Mesenchymal stem cell (in vitro differentiated cells and primary cell): ENCODE measurements at regions not wholly inside any gene's neighbourhood (a gene's known extent, or its start where the extent isn't known, plus 50 kb on each side); places are given as distances from the start of the nearest gene placed in this dataset.

Experiments
- DNase-seq: peaks from one replicate; pipeline ENCODE4 v3.0.0-alpha.2; 2013
- H2AFZ ChIP-seq: one replicate; pipeline ENCODE4 v1.6.1; 2013; ENCODE audit warnings: low read depth, mild to moderate bottlenecking, control low read depth, inconsistent platforms, low read length, moderate library complexity
- H2AK5ac ChIP-seq: 2 replicates; pipeline ENCODE4 v1.6.1; 2013; ENCODE audit warnings: low read length, moderate library complexity, mild to moderate bottlenecking, inconsistent platforms; ENCODE audit not compliant: severe bottlenecking
- H2BK120ac ChIP-seq: one replicate; pipeline ENCODE4 v1.6.1; 2013; ENCODE audit warnings: low read depth, mild to moderate bottlenecking, inconsistent platforms, low read length, moderate library complexity
- H2BK12ac ChIP-seq, 2 experiments: one replicate each; pipeline ENCODE4 v1.6.1; 2013; ENCODE audit warnings: inconsistent platforms in 2 of 2, low read length in 2 of 2, mild to moderate bottlenecking in 2 of 2, moderate library complexity in 2 of 2, control low read depth in 1 of 2
- H2BK15ac ChIP-seq: one replicate; pipeline ENCODE4 v1.6.1; 2013; ENCODE audit warnings: mild to moderate bottlenecking, low read depth, inconsistent platforms; ENCODE audit not compliant: poor library complexity, severe bottlenecking
- H2BK5ac ChIP-seq: 2 replicates; pipeline ENCODE4 v1.6.1; 2013; ENCODE audit warnings: low read depth, mild to moderate bottlenecking, low read length, control low read depth, inconsistent platforms; ENCODE audit not compliant: poor library complexity, severe bottlenecking
- H3K14ac ChIP-seq, 2 experiments: one replicate each; pipeline ENCODE4 v1.6.1; 2013; ENCODE audit warnings: inconsistent platforms in 2 of 2, low read length in 2 of 2, control low read depth in 1 of 2, mild to moderate bottlenecking in 1 of 2, moderate library complexity in 1 of 2
- H3K18ac ChIP-seq, 2 experiments: one replicate each; pipeline ENCODE4 v1.6.1; 2013; ENCODE audit warnings: inconsistent platforms in 2 of 2, low read length in 2 of 2, control low read depth in 1 of 2, low read depth in 1 of 2, mild to moderate bottlenecking in 1 of 2
- H3K23ac ChIP-seq, 2 experiments: one replicate each; pipeline ENCODE4 v1.6.1; 2013; ENCODE audit warnings: inconsistent platforms in 2 of 2, low read length in 2 of 2, mild to moderate bottlenecking in 2 of 2, moderate library complexity in 2 of 2, control low read depth in 1 of 2
- H3K27ac ChIP-seq: 2 replicates; pipeline ENCODE4 v1.5.1; 2013; ENCODE audit warnings: mild to moderate bottlenecking, moderate library complexity, low read length, control low read depth, inconsistent platforms; ENCODE audit not compliant: poor library complexity, severe bottlenecking
- H3K27me3 ChIP-seq, 2 experiments: 2 replicates each; pipeline versions ENCODE4 v1.6.1 to v1.7.0; 2013; ENCODE audit warnings: low read length in 2 of 2, mild to moderate bottlenecking in 2 of 2, moderate library complexity in 2 of 2, control low read depth in 1 of 2, inconsistent platforms in 1 of 2; ENCODE audit not compliant: control insufficient read depth in 1 of 2, insufficient read depth in 1 of 2
- H3K36me3 ChIP-seq, 2 experiments: 2 replicates each; pipeline versions ENCODE4 v1.6.1 to v1.7.0; 2013; ENCODE audit warnings: low read length in 2 of 2, control low read depth in 1 of 2, inconsistent platforms in 1 of 2, low read depth in 1 of 2, mild to moderate bottlenecking in 1 of 2; ENCODE audit not compliant: insufficient read depth in 2 of 2, control insufficient read depth in 1 of 2
- H3K4ac ChIP-seq, 2 experiments: one replicate each; pipeline ENCODE4 v1.6.1; 2013; ENCODE audit warnings: inconsistent platforms in 2 of 2, low read length in 2 of 2, mild to moderate bottlenecking in 2 of 2, moderate library complexity in 2 of 2, control low read depth in 1 of 2, low read depth in 1 of 2
- H3K4me1 ChIP-seq: 2 replicates; pipeline ENCODE4 v1.6.1; 2013; ENCODE audit warnings: low read depth, low read length, control low read depth; ENCODE audit not compliant: control insufficient read depth, insufficient read depth
- H3K4me2 ChIP-seq: 2 replicates; pipeline ENCODE4 v1.6.1; 2013; ENCODE audit warnings: low read length, mild to moderate bottlenecking, inconsistent platforms; ENCODE audit not compliant: poor library complexity, severe bottlenecking
- H3K4me3 ChIP-seq, 2 experiments: 2 replicates each; pipeline versions ENCODE4 v1.5.1 to v1.7.0; 2013; ENCODE audit warnings: low read length in 2 of 2, mild to moderate bottlenecking in 2 of 2, control low read depth in 1 of 2, low read depth in 1 of 2; ENCODE audit not compliant: insufficient read depth in 1 of 2
- H3K79me1 ChIP-seq: replicated peaks from 2 replicates; pipeline ENCODE4 v1.6.1; 2013; ENCODE audit warnings: mild to moderate bottlenecking, control low read depth, low read length, inconsistent platforms; ENCODE audit not compliant: poor library complexity, severe bottlenecking
- H3K9ac ChIP-seq: 2 replicates; pipeline ENCODE4 v1.7.0; 2013; ENCODE audit warnings: mild to moderate bottlenecking, low read length, moderate library complexity
- H3K9me3 ChIP-seq: 2 replicates; pipeline ENCODE4 v1.7.0; 2013; ENCODE audit warnings: mild to moderate bottlenecking, low read length; ENCODE audit not compliant: control insufficient read depth
- H4K8ac ChIP-seq: one replicate; pipeline ENCODE4 v1.6.1; 2013; ENCODE audit warnings: inconsistent platforms, mild to moderate bottlenecking, low read length, moderate library complexity
- H4K91ac ChIP-seq: one replicate; pipeline ENCODE4 v1.6.1; 2013; ENCODE audit warnings: mild to moderate bottlenecking, low read length, inconsistent platforms
- WGBS: methylation state at CpG from one replicate; pipeline ENCODE4 v1.1.7; 2013; ENCODE audit warnings: mixed read lengths; 5-methylcytosine and 5-hydroxymethylcytosine counted together

GRCh38 chr13:75145927-75146326 lies 336.0 kb downstream of the TBC1D4 start:
- no peak overlapping the region for H2BK120ac ChIP-seq
- H4K91ac ChIP-seq = no peak overlapping the region
- no peak overlapping the region for H3K27ac ChIP-seq
- H3K4ac ChIP-seq = no peak overlapping the region
- H2BK5ac ChIP-seq = no peak overlapping the region
- H2BK12ac ChIP-seq = no peak overlapping the region
- no peaks in the 10 kb centered on the region for H3K27me3 ChIP-seq
- H3K36me3 ChIP-seq = no peaks in the 10 kb centered on the region
- H2AFZ ChIP-seq = no peak overlapping the region
- H3K4me3 ChIP-seq = no peak overlapping the region
- H2AK5ac ChIP-seq = no peak overlapping the region
- no peak overlapping the region for H4K8ac ChIP-seq
- H3K9ac ChIP-seq = no peak overlapping the region
- no peak overlapping the region for H3K23ac ChIP-seq
- H3K79me1 ChIP-seq = no peaks in the 10 kb centered on the region
- H3K4me2 ChIP-seq = no peak overlapping the region
- no peaks in the 10 kb centered on the region for H3K9me3 ChIP-seq
- DNase-seq = no peak
- H3K4me1 ChIP-seq = no peaks in the 10 kb centered on the region
- 82% methylated on average over 1 of the region's 1 CpG for whole genome bisulfite sequencing
- no peak overlapping the region for H3K14ac ChIP-seq
- H2BK15ac ChIP-seq = no peak overlapping the region
- no peak overlapping the region for H3K18ac ChIP-seq

GRCh38 chr13:75139291-75139690 lies 342.7 kb downstream of the TBC1D4 start:
- Histone ChIP-seq H3K9ac (no peak overlapping the region), H3K4me3 (no peak overlapping the region), H3K4ac (no peak overlapping the region), H2BK12ac (no peak overlapping the region), H3K27ac (peak overlapping the region; percentile 79), H2BK15ac (no peak overlapping the region), H3K79me1 (no peaks in the 10 kb centered on the region), H3K4me1 (no peaks in the 10 kb centered on the region), H3K36me3 (no peaks in the 10 kb centered on the region), H3K23ac (no peak overlapping the region), H4K8ac (no peak overlapping the region), H2BK120ac (no peak overlapping the region), H2AFZ (no peak overlapping the region), H3K14ac (no peak overlapping the region), H3K27me3 (no peaks in the 10 kb centered on the region), H2AK5ac (no peak overlapping the region), H3K9me3 (peaks cover 26% of the 10 kb centered on the region), H3K18ac (no peak overlapping the region), H3K4me2 (no peak overlapping the region), H4K91ac (no peak overlapping the region), H2BK5ac (no peak overlapping the region)
- DNase-seq = peak; percentile 19

GRCh38 chr13:75137911-75138571 lies 343.9 kb downstream of the TBC1D4 start:
- H3K4ac ChIP-seq = no peak overlapping the region
- H3K79me1 ChIP-seq = no peaks in the 10 kb centered on the region
- 95% methylated on average over 3 of the region's 3 CpGs for WGBS
- peaks cover 4% of the 10 kb centered on the region for H3K4me1 ChIP-seq
- H3K23ac ChIP-seq = no peak overlapping the region
- H4K8ac ChIP-seq = no peak overlapping the region
- H2BK15ac ChIP-seq = no peak overlapping the region
- peak overlapping the region; percentile 93 for H2AK5ac ChIP-seq
- H3K27me3 ChIP-seq = no peaks in the 10 kb centered on the region
- no peak for DNase-seq
- H3K18ac ChIP-seq = no peak overlapping the region
- no peaks in the 10 kb centered on the region for H3K36me3 ChIP-seq
- no peak overlapping the region for H2BK120ac ChIP-seq
- peaks cover 26% of the 10 kb centered on the region for H3K9me3 ChIP-seq
- no peak overlapping the region for H4K91ac ChIP-seq
- H3K9ac ChIP-seq = no peak overlapping the region
- no peak overlapping the region for H3K14ac ChIP-seq
- no peak overlapping the region for H3K27ac ChIP-seq
- H2BK12ac ChIP-seq = no peak overlapping the region
- peak overlapping the region; percentile 86 for H2BK5ac ChIP-seq
- peak overlapping the region; percentile 14 for H2AFZ ChIP-seq
- H3K4me3 ChIP-seq = no peak overlapping the region
- H3K4me2 ChIP-seq = no peak overlapping the region

- no peak overlapping the region for H2BK15ac ChIP-seq
- no peak for DNase-seq
- no peak overlapping the region for H2AFZ ChIP-seq
- peak overlapping the region; percentile 15 for H2AK5ac ChIP-seq
- 85% methylated on average over 1 of the region's 1 CpG for WGBS
- no peak overlapping the region for H4K8ac ChIP-seq
- no peak overlapping the region for H3K23ac ChIP-seq
- no peak overlapping the region for H3K9ac ChIP-seq
- H3K4ac ChIP-seq = no peak overlapping the region
- peak overlapping the region; percentile 85 for H3K27ac ChIP-seq
- no peak overlapping the region for H2BK12ac ChIP-seq
- H3K4me2 ChIP-seq = no peak overlapping the region
- no peak overlapping the region for H3K14ac ChIP-seq
- no peak overlapping the region for H3K4me3 ChIP-seq
- H3K18ac ChIP-seq = no peak overlapping the region
- H3K79me1 ChIP-seq = no peaks in the 10 kb centered on the region
- H3K4me1 ChIP-seq = peaks cover 4% of the 10 kb centered on the region
- H2BK120ac ChIP-seq = no peak overlapping the region
- H2BK5ac ChIP-seq = peak overlapping the region; percentile 47
- peaks cover 26% of the 10 kb centered on the region for H3K9me3 ChIP-seq
- no peak overlapping the region for H4K91ac ChIP-seq
- no peaks in the 10 kb centered on the region for H3K27me3 ChIP-seq
- no peaks in the 10 kb centered on the region for H3K36me3 ChIP-seq
These were observed 345.8 kb downstream of the TBC1D4 start for GRCh38 chr13:75136151-75136550.
